ENCODE measurements at regions not wholly inside any gene's neighbourhood (a gene's known extent, or its start where the extent isn't known, plus 50 kb on each side); places are given as distances from the start of the nearest gene placed in this dataset.
A peak's percentile ranks its signal among the peaks of the same experiment; 100 is the strongest.

GRCh38 chr17:65405563-65405962 lies 155.9 kb downstream of the AXIN2 start:
- no peak for DNase-seq (ENCODE audit: low spot score)

DNA sequence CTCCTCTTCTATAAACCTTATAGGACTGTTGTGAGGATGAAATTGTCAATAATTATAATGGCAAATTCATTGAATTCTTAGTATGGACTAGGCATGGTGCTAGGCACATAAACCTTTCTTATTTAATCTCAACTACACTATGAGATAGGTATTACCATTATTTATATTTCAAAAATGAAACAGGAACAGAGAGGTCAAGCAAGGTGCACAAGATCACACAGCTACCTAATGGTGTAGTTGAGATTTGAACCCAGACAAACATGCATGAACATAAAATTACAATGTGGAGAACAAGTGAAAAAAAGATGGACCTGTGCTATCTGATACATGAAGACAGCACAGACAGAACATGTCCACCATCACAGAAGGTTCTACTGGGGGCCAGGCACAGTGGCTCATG lies 156.7 kb downstream of the AXIN2 start:
- DNase-seq (ENCODE audit: low spot score): no peak

DNA sequence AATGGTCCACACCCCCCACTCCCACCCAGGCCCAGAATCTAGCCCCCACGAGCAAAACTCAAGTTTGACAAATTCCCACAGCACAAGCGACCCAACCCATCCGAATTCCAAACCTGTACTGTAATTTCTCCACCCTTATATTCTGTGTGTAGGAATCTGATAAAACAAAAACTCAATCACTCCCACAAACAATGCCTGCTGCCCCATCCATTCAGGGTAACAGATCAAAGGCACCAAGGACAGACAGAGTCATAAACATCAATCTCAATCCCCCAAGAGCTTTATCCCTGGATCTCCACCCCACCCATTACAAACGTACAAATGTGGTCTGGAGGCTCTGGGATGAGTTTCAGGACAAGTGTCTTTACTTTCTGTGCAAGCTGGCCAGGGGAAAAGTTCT lies 157.8 kb downstream of the AXIN2 start:
- no peak for DNase-seq (ENCODE audit: low spot score)

- DNase-seq (ENCODE audit: low spot score): no peak
These were observed 158.6 kb downstream of the AXIN2 start for GRCh38 chr17:65402513-65403496.

DNA sequence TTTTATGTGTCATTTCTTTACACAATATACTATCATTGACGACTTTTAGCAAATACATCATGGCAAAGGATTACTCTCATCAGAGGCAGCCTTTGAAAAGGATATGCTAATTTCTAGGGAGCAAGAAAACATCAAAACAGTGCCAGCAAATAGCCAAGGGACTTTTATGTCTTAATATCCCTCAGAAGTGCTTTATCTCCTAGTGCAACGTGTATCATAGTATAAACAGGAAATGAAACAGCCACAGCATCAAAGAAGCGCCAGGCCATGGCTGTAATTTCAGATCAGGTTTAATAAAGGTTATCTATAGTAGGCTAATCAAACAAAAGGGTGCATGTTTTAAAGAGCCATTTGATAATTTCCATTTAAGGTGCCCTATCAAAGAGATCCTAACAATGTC lies 159.9 kb downstream of the AXIN2 start:
- no peak for DNase-seq (ENCODE audit: low spot score)

- DNase-seq (ENCODE audit: low spot score): no peak
These were observed 160.7 kb downstream of the AXIN2 start for GRCh38 chr17:65400701-65401100.

DNA sequence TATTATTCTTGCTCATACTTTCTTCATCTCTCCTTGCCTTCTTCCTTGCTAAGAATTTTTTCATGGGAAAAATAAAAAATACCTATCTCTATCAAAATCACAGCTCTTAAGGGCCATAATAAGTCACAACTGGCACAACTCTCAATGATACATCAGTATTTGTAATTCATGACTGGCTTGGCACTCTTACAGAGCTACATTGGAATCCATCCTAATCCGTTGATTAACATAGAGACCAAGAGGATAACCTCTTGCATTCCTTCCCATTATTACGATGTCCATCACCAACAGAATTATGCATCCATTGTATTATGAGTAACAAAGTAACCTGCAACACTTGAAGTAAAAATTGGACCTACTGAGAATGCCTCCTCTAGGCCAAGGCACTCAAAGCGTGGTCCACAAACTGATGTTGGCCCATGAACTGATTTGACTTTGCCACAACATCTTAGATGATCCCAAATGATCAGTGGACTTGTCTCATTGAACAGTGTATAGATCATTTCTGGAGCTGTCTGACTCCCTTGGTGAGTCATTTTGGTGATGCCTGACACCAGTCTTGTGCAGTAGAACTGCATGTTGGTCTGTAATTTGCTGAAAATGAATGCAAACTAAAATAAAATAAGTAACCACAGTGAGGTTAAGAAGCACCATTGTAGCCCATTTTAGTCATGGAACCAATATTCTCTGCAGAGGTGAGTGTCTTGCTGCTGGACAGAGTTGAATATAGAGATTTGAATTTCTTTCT lies 163.2 kb downstream of the AXIN2 start:
- DNase-seq (ENCODE audit: low spot score): no peak

DNA sequence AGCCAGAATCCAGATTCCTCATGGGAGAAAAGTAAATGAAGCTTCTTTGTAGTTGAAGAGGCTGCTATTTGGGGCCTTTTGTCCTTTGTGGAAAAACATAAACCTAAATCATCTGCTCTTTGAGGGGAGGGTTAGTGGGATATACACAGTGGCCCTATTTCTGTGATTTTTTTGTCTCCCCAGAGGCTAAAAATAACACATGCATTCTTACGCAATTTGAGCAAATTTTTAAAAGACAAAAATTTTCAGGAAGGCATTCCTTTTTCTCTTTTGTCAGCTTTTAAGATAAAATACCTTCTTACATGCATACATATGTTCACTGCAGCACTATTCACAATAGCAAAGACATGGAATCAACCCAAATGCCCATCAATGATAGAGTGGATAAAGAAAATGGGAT lies 165.5 kb downstream of the AXIN2 start:
- no peak for DNase-seq (ENCODE audit: low spot score)

GRCh38 chr17:65394811-65395472 lies 166.5 kb downstream of the AXIN2 start:
- DNase-seq (ENCODE audit: low spot score): no peak

DNA sequence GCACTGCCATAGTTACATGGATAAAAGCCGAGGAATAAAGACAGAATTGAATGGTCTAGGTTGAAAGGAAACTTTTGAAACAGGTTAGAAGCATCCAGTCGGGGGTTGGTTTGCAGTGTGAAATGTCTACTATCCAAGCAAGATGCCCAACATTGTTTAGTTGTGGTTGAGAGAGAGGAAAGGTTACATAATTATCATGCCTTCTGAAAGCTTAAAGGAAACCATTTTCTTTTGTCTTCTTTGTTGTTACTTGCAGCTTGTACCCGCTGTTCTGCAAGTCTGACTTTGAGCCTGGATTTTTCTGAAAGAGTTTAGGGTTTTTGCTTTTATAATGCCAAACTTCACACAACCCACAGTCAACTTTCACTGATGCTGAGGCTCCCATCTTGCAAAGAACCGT lies 167.9 kb downstream of the AXIN2 start:
- no peak for DNase-seq (ENCODE audit: low spot score)

- peak; percentile 60 for DNase-seq (ENCODE audit: low spot score)
These were observed 171.5 kb downstream of the AXIN2 start for GRCh38 chr17:65389949-65390348.

DNA sequence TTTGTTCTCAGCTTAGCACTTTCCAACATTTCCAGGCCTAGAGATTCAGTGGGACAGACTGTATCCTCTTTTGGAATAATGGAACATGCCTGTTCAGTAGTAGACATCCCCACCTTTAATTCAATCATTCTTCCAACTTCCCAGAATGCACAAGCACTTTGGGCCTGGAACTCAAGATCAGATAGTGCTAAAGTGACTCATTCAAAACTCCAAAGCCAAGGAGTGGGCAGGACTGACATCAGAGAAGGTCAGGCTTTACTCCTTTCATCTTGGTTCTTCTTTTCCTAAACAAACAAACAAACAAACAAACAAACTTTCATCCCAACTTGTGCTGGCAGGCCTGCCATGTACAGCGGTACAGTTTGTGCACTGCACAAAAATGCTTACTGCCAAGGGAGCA lies 172.0 kb downstream of the AXIN2 start:
- DNase-seq (ENCODE audit: low spot score): peak; percentile 34

- no peak for DNase-seq (ENCODE audit: low spot score)
These were observed 172.5 kb downstream of the AXIN2 start for GRCh38 chr17:65388911-65389310.

- DNase-seq (ENCODE audit: low spot score): no peak
These were observed 174.1 kb downstream of the AXIN2 start for GRCh38 chr17:65387322-65387721.

GRCh38 chr17:65385726-65386125 lies 175.7 kb downstream of the AXIN2 start:
- DNase-seq (ENCODE audit: low spot score): no peak

DNA sequence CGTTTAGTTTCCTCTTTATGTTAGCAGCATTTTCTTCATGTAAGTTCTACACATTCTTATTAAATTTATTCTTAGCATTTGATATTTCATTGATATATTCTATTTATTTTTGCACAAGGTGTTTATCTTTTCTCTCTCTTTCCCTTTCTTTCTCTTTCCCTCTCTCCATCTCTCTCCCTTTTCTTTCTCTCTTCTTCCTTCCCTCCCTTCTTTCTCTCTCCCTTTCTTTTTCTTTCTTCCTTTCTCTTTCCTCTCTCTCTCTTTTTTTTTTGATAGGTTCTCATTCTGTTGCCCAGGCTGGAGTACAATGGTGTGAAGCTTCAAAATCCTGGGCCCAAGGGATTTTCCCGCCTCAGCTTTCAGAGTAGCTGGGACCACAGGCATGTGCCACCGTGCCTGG lies 176.4 kb downstream of the AXIN2 start:
- no peak for DNase-seq (ENCODE audit: low spot score)

GRCh38 chr17:65381152-65381551 lies 180.3 kb downstream of the AXIN2 start:
- DNase-seq (ENCODE audit: low spot score): no peak

- no peak for DNase-seq (ENCODE audit: low spot score)
These were observed 186.5 kb downstream of the AXIN2 start for GRCh38 chr17:65374966-65375365.

DNA sequence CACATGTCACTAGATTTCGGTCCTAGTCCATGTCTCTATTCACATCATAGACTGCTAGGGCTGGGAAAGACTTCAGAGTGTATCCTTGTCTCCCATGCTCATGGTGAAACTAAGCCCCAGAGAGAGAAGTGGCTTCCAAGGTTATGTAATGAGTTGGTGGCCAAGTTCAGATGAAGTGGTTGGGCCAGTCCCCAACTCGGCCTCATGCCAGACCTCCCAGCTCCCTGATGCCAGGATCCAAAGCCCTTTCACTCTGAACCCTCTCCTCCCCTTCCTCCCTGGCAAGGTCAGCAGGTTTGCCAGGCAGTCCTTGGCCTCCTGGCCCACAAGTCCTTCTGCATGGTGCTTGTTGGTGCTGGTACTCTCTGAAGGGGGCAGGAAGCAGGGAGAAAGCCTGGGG lies 189.7 kb downstream of the AXIN2 start:
- DNase-seq (ENCODE audit: low spot score): no peak

- no peak for DNase-seq (ENCODE audit: low spot score)
These were observed 190.7 kb downstream of the AXIN2 start for GRCh38 chr17:65370669-65371131.

GRCh38 chr17:65368341-65368740 lies 193.1 kb downstream of the AXIN2 start:
- DNase-seq (ENCODE audit: low spot score): no peak

DNA sequence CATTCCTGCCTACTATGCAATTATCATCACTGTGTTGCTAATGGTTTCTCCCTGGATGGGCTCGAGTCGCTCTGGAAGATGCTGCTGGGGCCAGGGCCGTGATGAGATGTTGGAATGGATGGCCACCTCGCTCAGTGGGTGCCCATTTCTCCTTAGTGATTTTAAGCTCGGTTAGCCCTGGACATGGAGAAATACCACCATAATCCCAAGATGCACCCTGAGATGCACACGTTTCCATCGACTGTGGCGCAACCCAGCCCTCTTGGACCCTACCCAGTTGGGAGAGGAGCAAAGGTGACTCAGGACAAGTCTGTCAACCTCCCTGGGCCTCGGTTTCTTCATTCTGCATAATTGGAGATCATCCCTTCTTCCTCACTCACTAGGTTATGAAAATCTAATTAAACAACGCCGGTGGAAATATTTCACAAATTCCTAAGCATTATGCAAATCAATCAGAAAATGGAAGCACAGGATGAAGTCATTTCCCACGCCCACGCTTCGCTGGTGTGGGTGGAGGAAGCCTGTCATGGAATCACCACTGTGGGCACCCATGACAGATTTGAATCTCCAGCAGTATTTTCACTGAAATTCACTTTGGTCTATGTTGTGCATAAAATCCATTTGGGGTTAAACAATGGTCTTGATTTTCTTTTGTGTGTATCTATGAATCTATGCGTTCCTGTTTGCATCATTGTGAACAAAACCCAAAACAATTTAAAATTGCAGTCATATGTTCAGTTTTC lies 195.2 kb downstream of the AXIN2 start:
- no peak for DNase-seq (ENCODE audit: low spot score)
